OCI-LY1 (cell line): ENCODE measurements at regions not wholly inside any gene's neighbourhood (a gene's known extent, or its start where the extent isn't known, plus 50 kb on each side); places are given as distances from the start of the nearest gene placed in this dataset.

Experiments used
- H2AFZ ChIP-seq: fragments of 200-600 bp; sonication (generic), shearing (Covaris generic); 2 replicates; pipeline ENCODE4 v1.6.0; 2014; ENCODE audit warnings: antibody characterized with exemption, mild to moderate bottlenecking, low read length
- H3F3A ChIP-seq: fragments of 200-600 bp; sonication (generic), shearing (Covaris generic); 2 replicates; pipeline ENCODE4 v1.6.0; 2014; ENCODE audit warnings: mild to moderate bottlenecking, antibody characterized with exemption, low read length, moderate library complexity; ENCODE audit not compliant: insufficient read depth
- H3K27ac ChIP-seq: fragments of 200-600 bp; sonication (generic); 2 replicates; pipeline ENCODE4 v1.5.1; 2014; ENCODE audit warnings: low read length, mixed run types, mild to moderate bottlenecking, low read depth; ENCODE audit not compliant: poor library complexity, severe bottlenecking
- H3K27me3 ChIP-seq: fragments of 200-600 bp; sonication (generic); 2 replicates; pipeline ENCODE4 v1.6.0; 2014; ENCODE audit warnings: antibody characterized with exemption, mild to moderate bottlenecking, low read length, moderate library complexity; ENCODE audit not compliant: insufficient read depth
- H3K36me3 ChIP-seq: fragments of 200-600 bp; sonication (generic); 2 replicates; pipeline ENCODE4 v1.6.1; 2014; ENCODE audit warnings: mild to moderate bottlenecking, antibody characterized with exemption, low read length, moderate library complexity, mixed read lengths; ENCODE audit not compliant: insufficient read depth
- H3K4me1 ChIP-seq: fragments of 200-600 bp; sonication (generic); 2 replicates; pipeline ENCODE4 v1.5.1; 2014; ENCODE audit warnings: mild to moderate bottlenecking, low read length, moderate library complexity; ENCODE audit not compliant: insufficient read depth, severe bottlenecking
- H3K4me2 ChIP-seq: fragments of 200-600 bp; sonication (generic), shearing (Covaris generic); 2 replicates; pipeline ENCODE4 v1.6.1; 2014; ENCODE audit warnings: low read length
- H3K4me3 ChIP-seq: fragments of 200-600 bp; sonication (generic); 2 replicates; pipeline ENCODE4 v1.5.1; 2014; ENCODE audit warnings: low read length, low read depth, mild to moderate bottlenecking, mixed read lengths; ENCODE audit not compliant: poor library complexity, severe bottlenecking
- H3K79me2 ChIP-seq: fragments of 200-600 bp; shearing (Covaris generic); 2 replicates; pipeline ENCODE4 v1.6.1; 2016; ENCODE audit warnings: mixed run types, low read length, mixed read lengths; ENCODE audit not compliant: insufficient read depth
- H3K9ac ChIP-seq: fragments of 200-600 bp; sonication (generic), shearing (Covaris generic); 2 replicates; pipeline ENCODE4 v1.6.1; 2014; ENCODE audit warnings: mild to moderate bottlenecking, low read length, mixed read lengths
- H3K9me2 ChIP-seq: fragments of 200-600 bp; sonication (generic), shearing (Covaris generic); 2 replicates; pipeline ENCODE4 v1.6.1; 2014; ENCODE audit warnings: low read depth, mild to moderate bottlenecking, low read length, mixed read lengths
- H3K9me3 ChIP-seq: fragments of 200-600 bp; shearing (Covaris generic); 2 replicates; pipeline ENCODE4 v1.6.1; 2014; ENCODE audit warnings: low read length, mixed read lengths
- H4K20me1 ChIP-seq: fragments of 200-600 bp; sonication (generic), shearing (Covaris generic); 2 replicates; pipeline ENCODE4 v1.6.0; 2016; ENCODE audit warnings: mild to moderate bottlenecking, low read length; ENCODE audit not compliant: insufficient read depth
- CTCF ChIP-seq: fragments of 200-600 bp; sonication (generic), shearing (Covaris generic); IDR thresholded peaks from 2 replicates; pipeline ENCODE4 v1.5.1; 2017; ENCODE audit warnings: mild to moderate bottlenecking, antibody characterized with exemption, low read length, moderate library complexity, mixed read lengths
- EZH2 ChIP-seq: fragments of 200-600 bp; sonication (generic), shearing (Covaris generic); IDR thresholded peaks from 2 replicates; pipeline ENCODE4 v1.8.0; 2017; ENCODE audit warnings: borderline replicate concordance, mixed run types, mild to moderate bottlenecking, antibody characterized with exemption, low read length, moderate library complexity, mixed read lengths

DNA sequence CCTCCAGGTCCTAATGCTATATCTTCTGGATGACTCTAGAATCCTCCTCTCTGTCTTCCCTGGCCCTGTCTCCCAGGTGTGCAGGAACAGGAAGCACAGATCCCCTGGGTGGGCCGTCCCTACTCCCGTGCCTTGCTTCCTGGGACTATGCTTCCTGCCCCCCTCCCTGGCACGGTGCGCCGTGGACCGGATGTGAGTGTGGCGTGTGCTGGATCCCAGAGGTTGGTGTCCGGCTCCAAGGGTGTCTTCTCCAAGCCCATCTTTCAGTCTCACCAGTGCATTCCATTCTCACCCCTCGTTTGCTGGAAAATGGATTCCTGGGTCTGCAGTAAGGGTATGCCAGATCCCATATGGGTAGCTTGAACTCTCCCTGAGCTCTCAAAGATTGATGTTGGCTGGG lies 144.4 kb upstream of the TWIST2 start:
- H3F3A ChIP-seq: no peaks in the 10 kb centered on the region
- H4K20me1 ChIP-seq: no peaks in the 10 kb centered on the region

DNA sequence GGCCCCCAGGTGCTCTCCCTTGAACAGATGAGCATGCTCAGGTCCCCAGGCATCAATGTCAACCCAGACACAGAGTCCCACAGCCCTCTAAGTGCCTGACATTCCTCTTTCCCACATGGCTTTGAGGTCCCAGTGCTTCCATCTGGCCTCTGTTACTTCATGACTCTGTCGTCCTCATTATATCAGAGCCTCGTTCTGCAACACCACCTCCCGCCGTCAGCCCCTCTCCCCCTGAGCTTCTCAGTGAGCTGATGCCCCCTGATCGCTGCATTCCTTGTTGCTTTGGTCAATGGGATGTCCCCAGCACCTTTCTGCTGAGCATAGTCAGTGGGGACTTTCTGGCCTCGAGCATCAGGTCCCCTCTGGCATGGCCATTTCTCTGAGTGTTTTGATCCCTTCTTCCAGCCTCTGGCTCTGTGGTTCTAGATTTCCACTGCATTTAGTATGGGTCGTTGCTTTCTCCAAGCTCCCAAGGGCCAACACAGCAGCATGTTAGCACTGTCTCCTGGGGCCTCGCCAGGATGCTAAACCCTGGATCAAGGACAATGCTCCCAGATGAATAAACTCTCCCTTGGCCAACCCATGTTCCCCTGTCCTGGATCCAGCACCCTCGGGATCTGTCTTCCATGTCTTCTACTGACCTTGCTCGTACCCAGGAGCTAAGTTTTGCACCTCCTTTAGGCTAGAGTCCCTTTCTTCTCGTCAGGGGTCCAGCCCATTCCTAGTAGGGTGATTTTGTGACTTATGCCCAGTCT lies 143.2 kb upstream of the TWIST2 start:
- H3K4me2 ChIP-seq: no peak overlapping the region
- no peaks in the 10 kb centered on the region for H3K36me3 ChIP-seq
- no peaks in the 10 kb centered on the region for H4K20me1 ChIP-seq
- TF ChIP-seq EZH2 (no peak), CTCF (no peak)
- H3K79me2 ChIP-seq: no peaks in the 10 kb centered on the region
- H3K4me3 ChIP-seq: no peak overlapping the region
- H3K4me1 ChIP-seq: no peaks in the 10 kb centered on the region
- no peak overlapping the region for H3K27ac ChIP-seq
- H3F3A ChIP-seq: no peaks in the 10 kb centered on the region
- no peak overlapping the region for H2AFZ ChIP-seq
- no peak overlapping the region for H3K9ac ChIP-seq
- H3K9me2 ChIP-seq: no peaks in the 10 kb centered on the region
- H3K27me3 ChIP-seq: no peaks in the 10 kb centered on the region
- H3K9me3 ChIP-seq: no peaks in the 10 kb centered on the region

More for the DNA sequence above, 144.4 kb upstream of the TWIST2 start:
- Histone ChIP-seq H2AFZ (no peak overlapping the region), H3K27ac (no peak overlapping the region), H3K36me3 (no peaks in the 10 kb centered on the region), H3K79me2 (no peaks in the 10 kb centered on the region), H3K27me3 (no peaks in the 10 kb centered on the region), H3K4me1 (no peaks in the 10 kb centered on the region), H3K4me3 (no peak overlapping the region), H3K9ac (no peak overlapping the region), H3K9me2 (no peaks in the 10 kb centered on the region), H3K4me2 (no peak overlapping the region), H3K9me3 (no peaks in the 10 kb centered on the region)
- TF ChIP-seq CTCF (no peak), EZH2 (no peak)

DNA sequence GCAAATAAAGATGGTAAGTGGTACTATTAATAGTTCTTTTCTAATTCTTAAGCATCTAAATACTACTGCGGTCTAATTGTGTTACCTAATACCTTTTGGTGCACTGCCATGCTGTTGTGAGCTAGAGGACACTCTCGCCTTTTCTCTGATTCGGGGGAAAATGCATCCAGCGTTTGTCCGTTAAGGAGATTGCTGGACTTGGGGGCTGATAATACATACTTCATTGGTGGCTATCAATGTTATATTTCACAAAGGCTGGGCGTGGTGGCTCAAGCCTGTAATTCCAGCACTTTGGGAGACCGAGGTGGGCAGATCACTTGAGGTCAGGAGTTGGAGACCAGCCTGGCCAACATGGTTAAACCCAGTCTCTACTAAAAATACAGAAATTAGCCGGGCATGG lies 141.7 kb upstream of the TWIST2 start:
- H3K9me2 ChIP-seq: no peaks in the 10 kb centered on the region
- TF ChIP-seq EZH2: no peak
- TF ChIP-seq CTCF: no peak
- H3K4me1 ChIP-seq: no peaks in the 10 kb centered on the region
- no peak overlapping the region for H3K27ac ChIP-seq
- H3K9me3 ChIP-seq: no peaks in the 10 kb centered on the region
- no peaks in the 10 kb centered on the region for H3F3A ChIP-seq
- H3K36me3 ChIP-seq: no peaks in the 10 kb centered on the region
- H3K9ac ChIP-seq: no peak overlapping the region
- H3K4me2 ChIP-seq: no peak overlapping the region
- H3K4me3 ChIP-seq: no peak overlapping the region
- no peak overlapping the region for H2AFZ ChIP-seq
- H4K20me1 ChIP-seq: no peaks in the 10 kb centered on the region
- no peaks in the 10 kb centered on the region for H3K27me3 ChIP-seq
- H3K79me2 ChIP-seq: no peaks in the 10 kb centered on the region
